SW 1271 (cell line): ENCODE measurements at regions not wholly inside any gene's neighbourhood (a gene's known extent, or its start where the extent isn't known, plus 50 kb on each side); places are given as distances from the start of the nearest gene placed in this dataset.
"Not testable (repeated sequence)": the region's sequence is repeated elsewhere in the genome, so short reads cannot be mapped to it uniquely, and the experiment has no call there.

Experiments
- DNase-seq, 2 experiments: peaks; one replicate each; lab custom pipeline; 2025; lab: John Stamatoyannopoulos, UW

DNA sequence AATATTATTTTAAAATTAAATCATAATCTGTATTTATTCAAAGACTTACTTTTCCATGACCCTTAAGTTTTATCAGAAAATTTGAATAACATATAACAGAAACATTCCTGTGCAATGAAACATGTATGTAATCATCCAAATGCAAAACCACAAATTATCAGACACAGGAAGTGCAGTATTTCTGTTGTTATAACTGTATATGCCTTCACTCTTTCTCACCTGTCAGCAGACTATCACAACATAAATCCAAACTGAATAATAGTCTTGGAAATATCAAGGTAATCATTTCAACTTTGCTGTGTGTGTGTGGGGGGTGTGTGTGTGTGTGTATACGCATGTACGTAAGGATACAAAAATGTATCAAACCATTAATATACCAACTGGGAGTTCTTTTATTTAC is 285.9 kb downstream of the SLC7A11 start:
- no peak for DNase-seq

DNA sequence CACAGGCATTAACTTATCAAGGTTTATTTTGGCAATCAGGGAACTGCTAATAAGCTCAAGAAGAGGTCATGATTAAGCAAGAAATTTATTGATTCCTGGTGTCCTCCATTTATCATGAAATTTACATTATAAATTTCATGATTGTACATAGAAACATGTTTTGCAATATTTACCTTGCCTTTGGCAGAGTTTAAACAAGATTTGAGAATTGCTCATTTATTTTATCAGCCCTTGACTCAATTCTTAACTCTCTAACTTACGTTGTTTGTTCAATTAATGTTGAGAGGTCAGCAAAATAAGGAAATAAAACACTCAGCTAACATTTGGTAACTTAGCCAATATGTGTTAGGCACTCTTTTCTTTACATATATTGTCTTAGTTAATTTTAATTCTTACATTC is 286.6 kb downstream of the SLC7A11 start:
- DNase-seq: no peak

- DNase-seq: no peak
Measured at GRCh38 chr4:137952116-137952515, 290.0 kb downstream of the SLC7A11 start.

GRCh38 chr4:137950286-137950685 is 291.9 kb downstream of the SLC7A11 start:
- no peak for DNase-seq

DNA sequence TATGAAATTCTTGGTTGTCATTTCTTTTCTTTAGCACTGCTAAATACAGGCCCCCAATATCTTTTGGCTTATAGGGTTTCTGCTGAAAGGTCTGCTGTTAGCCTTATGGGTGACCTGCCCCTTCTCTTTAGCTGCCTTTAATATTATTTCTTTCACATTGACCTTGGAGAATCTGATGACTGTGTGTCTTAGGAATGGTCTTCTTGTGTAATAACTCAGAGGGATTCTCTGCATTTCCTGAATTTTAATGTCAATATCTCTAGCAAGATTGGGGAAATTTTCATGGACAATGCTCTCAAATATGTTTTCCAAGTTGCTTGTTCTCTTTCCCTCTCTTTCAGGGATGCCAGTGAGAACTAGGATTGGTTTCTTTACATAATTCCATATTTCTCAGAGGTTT is 292.4 kb downstream of the SLC7A11 start:
- no peak for DNase-seq

GRCh38 chr4:137946453-137947174 is 295.5 kb downstream of the SLC7A11 start:
- no peak for DNase-seq

- DNase-seq: not testable (repeated sequence)
Measured at GRCh38 chr4:137942815-137943214, 299.3 kb downstream of the SLC7A11 start.

GRCh38 chr4:137942015-137942515 is 300.1 kb downstream of the SLC7A11 start:
- DNase-seq: not testable (repeated sequence)

DNA sequence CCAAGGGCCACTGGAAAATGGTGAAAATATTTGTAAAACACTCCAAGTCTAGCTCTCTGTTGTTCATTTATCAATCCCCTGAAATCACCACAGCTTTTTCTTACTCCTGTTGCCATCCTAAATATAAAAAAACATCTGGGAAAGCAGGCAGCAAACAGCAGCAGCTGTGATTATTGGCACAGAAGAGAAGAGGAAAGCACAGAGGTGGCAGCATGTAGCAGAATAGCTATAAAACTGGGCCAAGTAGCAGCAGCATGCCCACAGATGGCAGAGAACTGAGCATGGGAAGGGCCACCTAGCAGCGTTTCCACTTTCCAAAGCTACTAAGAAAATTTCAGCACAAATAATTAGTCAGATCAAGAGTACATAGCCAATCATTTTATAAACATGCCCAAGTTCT is 307.2 kb downstream of the SLC7A11 start:
- DNase-seq: no peak

- no peak for DNase-seq
Measured at GRCh38 chr4:137934046-137934445, 308.1 kb downstream of the SLC7A11 start.

DNA sequence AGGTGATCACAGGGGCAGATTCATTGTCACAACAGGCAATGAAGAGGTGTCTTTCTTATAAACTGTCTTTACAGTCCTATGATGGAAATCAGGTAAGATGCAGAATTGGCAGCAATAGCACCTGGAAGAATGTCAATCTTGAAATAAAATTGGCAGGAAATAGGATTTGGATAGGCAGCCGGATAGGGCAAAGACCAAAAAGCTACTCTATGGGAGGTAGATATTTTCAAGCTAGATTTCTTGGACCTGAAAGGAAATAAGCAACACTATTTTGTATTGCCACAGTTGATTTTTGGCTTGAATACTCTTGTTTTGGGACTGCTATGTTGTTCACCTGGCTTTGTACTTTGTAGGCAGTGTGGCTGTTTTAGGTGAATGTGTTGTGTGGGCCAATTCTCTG is 314.2 kb downstream of the SLC7A11 start:
- no peak for DNase-seq

- no peak for DNase-seq
Measured at GRCh38 chr4:137923494-137923893, 318.7 kb downstream of the SLC7A11 start.

- no peak for DNase-seq
Measured at GRCh38 chr4:137922721-137923120, 319.4 kb downstream of the SLC7A11 start.

GRCh38 chr4:137909529-137910309 is 332.4 kb downstream of the SLC7A11 start:
- DNase-seq: no peak

DNA sequence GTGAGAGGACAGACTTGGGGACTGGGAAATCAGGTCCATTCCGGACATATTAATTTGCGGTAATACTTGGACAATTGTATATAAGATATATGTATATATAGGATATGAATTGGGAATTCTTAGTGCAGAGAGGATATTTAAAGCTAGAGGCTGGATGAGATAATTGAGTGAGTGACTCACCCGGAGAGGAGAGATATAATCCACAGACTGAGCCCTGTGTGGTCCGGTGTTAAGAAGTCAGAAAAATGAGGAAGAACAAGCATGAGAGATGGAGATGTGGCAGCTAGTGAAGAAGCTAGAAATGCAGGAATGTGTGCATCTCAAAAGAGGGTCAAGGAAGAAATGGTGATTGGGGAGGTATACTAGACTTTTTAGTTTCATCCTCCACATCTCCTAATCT is 336.2 kb downstream of the SLC7A11 start:
- DNase-seq: no peak

- no peak for DNase-seq
Measured at GRCh38 chr4:137901114-137901513, 341.0 kb downstream of the SLC7A11 start.

GRCh38 chr4:137896221-137896737 is 345.9 kb downstream of the SLC7A11 start:
- DNase-seq: no peak

DNA sequence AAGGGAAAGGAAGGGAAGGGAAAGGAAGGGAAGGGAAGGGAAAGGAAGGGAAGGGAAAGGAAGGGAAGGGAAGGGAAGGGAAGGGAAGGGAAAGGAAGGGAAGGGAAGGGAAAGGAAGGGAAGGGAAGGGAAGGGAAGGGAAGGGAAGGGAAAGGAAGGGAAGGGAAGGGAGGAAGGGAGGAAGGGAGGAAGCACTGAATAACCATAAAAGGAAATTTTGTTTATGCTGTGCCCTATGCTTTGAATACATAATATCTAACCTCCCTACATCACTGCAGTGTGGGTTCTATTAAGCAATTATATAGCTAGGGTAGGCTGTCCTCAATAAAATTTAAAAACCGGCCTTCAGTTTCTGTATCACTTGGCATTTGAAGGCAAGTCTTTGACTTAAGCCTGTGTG is 346.6 kb downstream of the SLC7A11 start:
- not testable (repeated sequence) for DNase-seq

GRCh38 chr4:137892134-137892533 is 350.0 kb downstream of the SLC7A11 start:
- no peak for DNase-seq

DNA sequence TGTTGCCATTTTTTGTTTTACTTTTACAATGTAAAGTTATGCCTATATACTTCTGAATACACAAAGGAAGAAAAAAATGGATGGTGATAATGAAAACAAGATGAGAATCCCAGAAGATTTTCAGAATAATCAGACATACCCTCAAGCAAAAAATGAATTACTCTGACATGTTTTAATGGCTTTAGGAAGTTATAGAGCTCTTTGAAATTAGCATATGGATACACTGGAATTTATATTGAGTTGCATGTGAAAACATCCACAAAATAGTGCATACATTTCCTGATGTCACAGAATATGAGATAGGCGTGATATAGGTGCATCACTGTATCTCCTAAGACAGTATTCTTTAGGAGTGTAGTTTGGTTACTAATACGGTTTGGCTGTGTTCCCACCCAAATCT is 351.3 kb downstream of the SLC7A11 start:
- no peak for DNase-seq

GRCh38 chr4:137881641-137882040 is 349.3 kb upstream of the PCDH18 start:
- no peak for DNase-seq

GRCh38 chr4:137868067-137868466 is 335.8 kb upstream of the PCDH18 start:
- DNase-seq: not testable (repeated sequence)

- no peak for DNase-seq
Measured at GRCh38 chr4:137866671-137867070, 334.4 kb upstream of the PCDH18 start.
